ENCODE measurements at regions not wholly inside any gene's neighbourhood (a gene's known extent, or its start where the extent isn't known, plus 50 kb on each side); places are given as distances from the start of the nearest gene placed in this dataset.
A peak's percentile ranks its signal among the peaks of the same experiment; 100 is the strongest.

DNA sequence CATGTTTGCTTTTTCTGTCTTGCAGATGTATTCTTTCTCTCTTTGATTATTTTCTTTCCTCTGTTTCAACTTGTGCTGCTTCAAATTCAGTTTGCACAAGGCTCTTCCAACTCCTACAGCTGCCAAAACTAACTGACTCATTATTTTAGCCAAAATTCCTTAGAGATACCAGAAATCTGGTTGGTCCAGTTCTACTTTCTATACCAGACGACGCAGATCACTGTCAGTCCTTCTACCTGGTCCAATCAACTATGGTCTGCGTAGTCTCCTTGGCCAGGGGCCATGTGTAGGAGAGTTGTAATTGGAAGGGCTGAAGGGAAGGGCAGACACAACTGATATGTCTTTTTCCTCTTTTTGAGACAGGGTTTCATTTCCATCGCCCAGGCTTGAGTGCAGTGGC, 51.9 kb upstream of the JAK2 start:
- DNase-seq (ENCODE audit: low spot score in 2 of 2), result no peak
- H3K4me3 ChIP-seq, result peak overlapping the region in 1 of 3 donors; percentile 42
- no peaks in the 10 kb centered on the region for H3K27me3 ChIP-seq
- TF ChIP-seq POLR2A (IDR thresholded peaks at IDR 0.05) (no peak), POLR2AphosphoS5 (IDR thresholded peaks at IDR 0.05) (no peak), CTCF (IDR thresholded peaks at IDR 0.05) (no peak)
- no peak overlapping the region for H3K27ac ChIP-seq
- no peaks in the 10 kb centered on the region for H3K36me3 ChIP-seq
- H3K4me1 ChIP-seq, result peaks cover 0 to 6% of the 10 kb centered on the region in 2 donors
- intact Hi-C loops (cut with DNase I; ENCODE audit: low total_unique reads), result no loop called here
- H3K9me3 ChIP-seq, result no peaks in the 10 kb centered on the region

GRCh38 chr9:4933861-4934260, 51.2 kb upstream of the JAK2 start:
- TF ChIP-seq POLR2A (IDR thresholded peaks at IDR 0.05) (no peak), CTCF (IDR thresholded peaks at IDR 0.05) (no peak), POLR2AphosphoS5 (IDR thresholded peaks at IDR 0.05) (no peak)
- no peaks in the 10 kb centered on the region for H3K27me3 ChIP-seq
- no peak for DNase-seq (ENCODE audit: low spot score in 2 of 2)

DNA sequence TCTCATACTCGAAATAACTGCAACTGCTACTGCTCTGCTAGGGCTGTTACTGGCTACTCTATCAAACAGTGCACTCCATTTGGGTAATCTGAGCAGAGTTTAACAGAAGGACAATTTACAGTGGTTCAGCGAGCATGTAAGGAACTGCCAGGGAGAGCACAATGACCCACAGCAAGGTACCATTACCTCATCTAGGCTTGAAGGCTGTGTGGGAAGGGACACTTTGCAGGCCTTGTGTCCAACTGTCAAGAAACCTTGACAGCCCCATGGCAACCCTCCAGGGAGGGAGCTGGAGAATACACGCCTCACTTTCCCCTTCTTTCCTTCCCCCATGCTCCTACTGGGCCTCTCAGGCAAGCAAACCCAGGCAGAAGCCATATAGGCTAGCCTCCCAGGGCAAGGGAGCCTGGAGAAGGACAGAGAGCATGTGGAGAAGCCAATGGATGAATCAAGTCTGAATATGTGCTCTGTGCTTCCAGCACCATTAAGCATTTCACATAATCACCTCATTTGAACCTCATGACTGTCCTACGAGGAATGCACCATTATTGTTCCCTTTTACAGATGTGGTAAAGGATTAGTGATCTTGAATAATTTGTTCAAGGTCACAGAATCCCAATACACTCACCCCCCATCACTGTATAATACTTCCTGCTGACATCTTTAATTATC, 49.9 kb upstream of the JAK2 start:
- TF ChIP-seq CTCF (IDR thresholded peaks at IDR 0.05) (no peak), POLR2AphosphoS5 (IDR thresholded peaks at IDR 0.05) (no peak)
- no peaks in the 10 kb centered on the region for H3K9me3 ChIP-seq
- H3K4me1 ChIP-seq, result peaks cover 0 to 6% of the 10 kb centered on the region in 2 donors
- H3K36me3 ChIP-seq, result no peaks in the 10 kb centered on the region
- H3K27me3 ChIP-seq, result no peaks in the 10 kb centered on the region
- no peak for DNase-seq (ENCODE audit: low spot score in 2 of 2)
- H3K27ac ChIP-seq, result no peak overlapping the region
- no peak overlapping the region for H3K4me3 ChIP-seq
- intact Hi-C loops (cut with DNase I; ENCODE audit: low total_unique reads), result no loop called here

More at GRCh38 chr9:4933861-4934260, 51.2 kb upstream of the JAK2 start:
- Histone ChIP-seq H3K4me3 (no peak overlapping the region), H3K4me1 (peaks cover 0 to 6% of the 10 kb centered on the region in 2 donors), H3K9me3 (no peaks in the 10 kb centered on the region), H3K27ac (no peak overlapping the region), H3K36me3 (no peaks in the 10 kb centered on the region)
- intact Hi-C loops (cut with DNase I; ENCODE audit: low total_unique reads), result no loop called here
